GM18867 (cell line): ENCODE measurements at regions not wholly inside any gene's neighbourhood (a gene's known extent, or its start where the extent isn't known, plus 50 kb on each side); places are given as distances from the start of the nearest gene placed in this dataset.

ENCODE experiments used
- ATAC-seq: cut with Tn5 transposase; IDR thresholded peaks from one replicate; pipeline ENCODE4 v1.9.1; 2021; ENCODE audit warnings: mild to moderate bottlenecking, moderate library complexity; ENCODE audit not compliant: unreplicated experiment

DNA sequence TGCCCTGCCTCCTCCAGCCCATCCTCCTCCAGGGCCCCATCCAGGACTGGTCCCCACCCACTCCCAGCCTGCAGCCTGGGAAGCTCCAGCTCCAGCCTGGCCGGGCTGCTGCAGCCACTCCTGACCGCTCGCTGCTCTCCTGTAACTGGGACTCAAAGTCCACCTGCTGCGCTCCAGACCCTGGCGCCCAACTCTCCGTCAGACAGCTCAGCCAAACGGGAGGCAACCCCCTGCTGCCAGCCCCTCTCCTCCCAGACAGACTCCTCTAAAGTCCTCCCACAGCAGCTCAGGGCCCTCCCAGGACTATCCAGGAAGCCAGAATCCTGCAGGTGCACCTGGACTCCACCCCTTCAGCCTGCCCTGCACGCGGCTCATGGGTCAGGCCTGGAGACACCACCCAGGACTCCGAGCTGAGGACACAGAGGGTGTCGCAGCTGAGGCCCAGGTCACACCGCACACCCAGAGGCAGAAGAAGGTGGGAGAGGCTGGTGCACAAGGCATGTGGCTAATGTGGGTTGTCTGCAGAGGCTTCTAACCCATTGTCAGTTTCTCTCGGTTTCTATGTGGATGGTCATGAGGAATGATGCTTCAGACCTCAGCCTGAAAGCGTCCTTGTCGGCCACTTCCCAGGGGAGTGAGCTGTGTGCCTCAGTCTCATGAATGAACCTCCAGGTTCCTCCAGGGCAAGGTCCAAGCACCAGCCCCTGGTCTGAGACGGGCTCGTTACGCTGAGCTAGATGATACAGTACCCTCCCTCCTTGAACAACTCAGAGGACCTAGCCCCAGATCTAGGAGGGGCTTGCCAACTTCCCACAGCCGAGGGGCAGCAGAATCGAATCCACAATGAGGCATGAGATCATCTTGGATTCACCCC, 1514.8 kb downstream of the TBC1D22A start:
- ATAC-seq: no peak

DNA sequence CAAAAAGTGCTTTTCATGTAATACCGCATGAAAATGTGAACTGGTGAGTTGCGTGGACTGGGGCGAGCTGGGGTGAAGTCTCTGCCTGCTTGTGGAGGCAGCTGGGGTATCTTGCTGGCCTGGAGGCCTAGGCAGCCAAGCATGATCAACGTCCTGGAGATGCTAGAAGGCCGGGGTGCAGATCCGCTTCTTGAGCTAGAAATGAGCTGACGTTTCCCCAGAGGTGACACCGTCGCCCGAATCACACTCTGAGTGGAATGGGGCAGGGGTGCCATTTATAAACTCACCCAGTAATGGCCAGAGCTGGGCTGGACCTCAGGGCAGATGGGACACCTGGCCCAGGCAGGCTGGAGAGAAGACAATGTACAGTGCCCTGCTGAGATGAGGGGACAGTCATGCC, 1513.0 kb downstream of the TBC1D22A start:
- ATAC-seq: no peak

GRCh38 chr22:48270731-48271130, 1508.3 kb downstream of the TBC1D22A start:
- ATAC-seq: no peak

- ATAC-seq: no peak
Measured at GRCh38 chr22:48268771-48269552, 1506.5 kb downstream of the TBC1D22A start.

GRCh38 chr22:48268293-48268692, 1505.8 kb downstream of the TBC1D22A start:
- no peak for ATAC-seq

- no peak for ATAC-seq
Measured at GRCh38 chr22:48267681-48268080, 1505.2 kb downstream of the TBC1D22A start.

DNA sequence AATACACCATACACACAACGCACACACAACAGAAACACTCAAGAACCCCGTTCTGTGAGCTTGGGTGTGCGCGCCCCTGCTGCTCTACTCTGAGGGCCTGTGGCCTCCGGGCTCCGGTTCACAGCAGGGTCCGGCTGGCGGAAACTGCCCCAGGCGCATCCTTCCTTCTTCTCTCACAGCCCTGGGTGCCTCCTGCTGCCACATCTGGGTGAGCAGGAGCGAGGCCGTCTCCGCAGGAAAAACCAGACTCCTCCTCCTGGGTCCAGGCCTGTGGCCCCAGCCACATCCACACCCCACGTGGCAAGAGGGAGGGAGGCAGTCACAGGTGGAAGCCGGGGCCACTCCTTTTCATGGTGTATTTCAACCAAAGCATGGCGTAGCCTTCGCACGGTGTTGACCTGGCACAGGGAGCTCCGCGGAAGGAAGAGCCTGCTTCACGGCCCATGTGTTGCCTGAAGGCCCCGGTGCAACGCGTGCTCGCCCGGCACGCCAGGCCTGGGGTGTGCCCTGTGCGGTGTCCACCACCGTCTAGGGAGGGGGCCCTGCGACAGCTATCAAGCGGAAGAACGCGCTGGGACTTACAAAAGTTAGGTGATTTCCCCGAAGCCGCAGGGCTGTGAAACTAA, 1502.7 kb downstream of the TBC1D22A start:
- no peak for ATAC-seq

DNA sequence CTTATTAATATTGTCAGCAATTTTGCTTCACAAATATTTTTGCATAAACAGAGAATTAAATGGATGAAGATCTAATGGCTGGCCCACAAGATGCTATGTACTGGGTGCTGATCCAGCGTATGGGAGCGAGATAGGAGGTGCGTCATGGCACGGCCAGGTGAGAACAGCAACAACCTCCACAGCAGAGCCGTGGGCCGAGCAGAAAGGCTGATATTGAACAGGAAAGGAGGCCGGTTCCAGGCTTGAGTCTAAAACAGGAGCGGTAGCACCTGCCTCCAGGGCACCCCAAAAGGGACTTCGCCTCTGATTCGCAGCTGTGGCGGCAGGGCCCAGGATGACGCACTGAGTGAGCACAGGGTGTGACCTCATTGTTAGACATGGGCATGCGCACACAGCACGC, 1502.1 kb downstream of the TBC1D22A start:
- ATAC-seq: no peak

DNA sequence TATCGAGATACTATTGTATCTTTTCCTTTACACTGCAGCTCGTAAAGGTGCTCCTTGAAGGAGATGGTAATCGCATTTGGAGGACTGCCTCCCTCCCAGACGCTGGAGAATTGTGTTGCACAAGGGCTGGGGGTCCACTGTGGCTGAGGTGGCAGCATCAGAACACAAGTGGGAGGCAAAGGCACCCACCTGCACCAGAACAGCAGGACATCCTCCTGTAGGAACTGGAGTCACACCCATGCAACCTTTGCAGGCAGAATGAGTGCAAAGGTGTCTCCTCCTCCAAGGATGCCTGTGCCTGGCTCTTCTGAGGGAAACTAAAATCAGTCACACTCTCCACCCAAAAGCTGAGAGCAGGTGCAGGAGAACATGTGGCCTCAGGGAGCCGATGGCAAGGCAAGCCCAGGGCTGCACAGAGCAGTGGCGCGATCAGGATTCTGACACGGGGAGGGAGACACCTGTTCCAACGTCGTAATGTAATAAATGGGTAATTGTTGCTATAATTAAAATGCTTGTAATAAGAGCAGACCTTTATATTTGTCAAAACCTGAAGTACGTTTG, 1501.4 kb downstream of the TBC1D22A start:
- no peak for ATAC-seq

- ATAC-seq: no peak
Measured at GRCh38 chr22:48263431-48263765, 1500.9 kb downstream of the TBC1D22A start.

DNA sequence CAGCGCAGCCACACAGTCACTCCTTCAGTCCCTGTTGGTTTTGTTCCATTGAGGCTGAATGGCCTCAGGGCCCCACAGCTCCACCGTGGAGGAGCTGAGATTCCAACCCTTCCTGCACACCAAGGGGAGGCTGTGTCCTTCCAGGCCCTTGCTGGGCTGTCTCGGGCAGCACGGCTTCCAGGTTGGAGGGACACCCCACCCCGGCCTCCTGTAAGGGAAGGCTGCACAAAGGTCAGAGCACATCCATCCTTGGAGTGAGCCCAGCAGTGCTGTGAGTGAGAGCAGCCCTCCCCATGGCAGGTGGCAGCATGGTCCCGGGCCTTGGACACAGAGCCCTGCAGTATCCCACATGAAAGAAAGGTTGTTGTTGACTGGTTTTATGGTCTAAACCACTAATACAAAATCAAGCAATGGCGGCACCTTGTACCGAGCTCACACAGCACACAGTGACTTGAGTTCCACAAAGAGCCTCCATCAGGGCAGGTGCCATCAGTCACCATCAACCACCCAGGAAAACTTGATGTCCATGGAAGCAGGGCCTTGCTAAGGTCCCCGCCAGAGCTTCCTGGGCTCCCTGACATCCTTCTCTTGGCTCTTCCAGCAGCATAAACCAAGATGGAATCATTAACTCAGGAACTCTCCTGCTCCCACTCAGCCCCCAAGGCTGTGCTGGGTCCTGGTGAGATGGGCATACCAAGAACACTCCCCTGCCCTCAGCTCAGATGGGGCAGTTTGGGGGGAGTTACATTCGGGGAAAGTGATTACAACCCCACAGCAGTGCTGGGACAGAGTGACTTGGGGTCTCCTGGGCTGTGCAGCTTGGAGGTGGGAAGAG, 1500.4 kb downstream of the TBC1D22A start:
- no peak for ATAC-seq

GRCh38 chr22:48261706-48262105, 1499.3 kb downstream of the TBC1D22A start:
- ATAC-seq: no peak

DNA sequence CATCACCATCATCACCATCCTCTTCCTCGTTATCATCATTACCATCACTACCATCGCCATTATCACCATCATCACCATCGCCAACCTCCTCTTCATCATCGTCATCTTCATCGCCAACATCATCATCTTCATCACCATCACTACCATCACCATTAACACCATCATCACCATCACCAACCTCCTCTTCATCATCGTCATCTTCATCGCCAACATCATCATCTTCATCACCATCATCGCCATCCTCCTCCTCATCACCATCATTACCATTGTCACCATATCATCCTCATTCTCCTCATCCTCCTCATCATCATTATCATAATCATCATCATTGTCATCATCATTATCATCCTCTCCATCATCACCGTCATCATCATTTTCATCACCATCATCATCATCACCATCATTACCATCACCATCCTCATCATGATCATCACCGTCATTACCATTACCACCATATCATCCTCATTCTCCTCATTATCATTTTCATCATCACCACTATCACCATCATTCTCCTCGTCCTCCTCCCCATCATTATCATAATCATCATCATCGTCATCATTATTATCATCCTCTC, 1498.7 kb downstream of the TBC1D22A start:
- no peak for ATAC-seq

- ATAC-seq: no peak
Measured at GRCh38 chr22:48259991-48260670, 1497.7 kb downstream of the TBC1D22A start.

DNA sequence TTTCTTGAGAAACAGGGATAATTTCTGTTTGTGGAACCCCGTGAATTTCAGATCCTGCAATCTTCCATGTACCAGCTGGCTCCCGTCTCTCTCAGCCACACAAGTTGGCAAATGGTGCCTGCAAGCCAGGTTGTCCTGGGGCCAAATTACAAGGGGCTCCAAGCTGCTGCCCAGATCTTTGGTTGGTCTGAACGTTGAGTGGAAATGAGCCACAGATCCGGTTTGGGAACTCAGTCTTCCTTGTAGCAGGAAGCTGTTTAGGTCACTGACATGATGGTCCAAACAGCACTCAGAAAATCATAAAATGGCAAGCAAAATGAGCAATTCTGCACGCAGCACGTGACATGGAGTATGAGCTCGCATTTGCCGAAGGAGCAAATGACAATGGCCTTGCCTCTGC, 1496.4 kb downstream of the TBC1D22A start:
- no peak for ATAC-seq

GRCh38 chr22:48258064-48258701, 1495.7 kb downstream of the TBC1D22A start:
- ATAC-seq: no peak

GRCh38 chr22:48257685-48258055, 1495.2 kb downstream of the TBC1D22A start:
- no peak for ATAC-seq

GRCh38 chr22:48256776-48257684, 1494.6 kb downstream of the TBC1D22A start:
- no peak for ATAC-seq
